ENCODE measurements at regions not wholly inside any gene's neighbourhood (a gene's known extent, or its start where the extent isn't known, plus 50 kb on each side); places are given as distances from the start of the nearest gene placed in this dataset.

- no peak for DNase-seq (ENCODE audit: low read depth)
- no peak overlapping the region for H3K4me3 ChIP-seq (replicated peaks; ENCODE audit: low read depth, low read length)
- TF ChIP-seq, protein P1, sequence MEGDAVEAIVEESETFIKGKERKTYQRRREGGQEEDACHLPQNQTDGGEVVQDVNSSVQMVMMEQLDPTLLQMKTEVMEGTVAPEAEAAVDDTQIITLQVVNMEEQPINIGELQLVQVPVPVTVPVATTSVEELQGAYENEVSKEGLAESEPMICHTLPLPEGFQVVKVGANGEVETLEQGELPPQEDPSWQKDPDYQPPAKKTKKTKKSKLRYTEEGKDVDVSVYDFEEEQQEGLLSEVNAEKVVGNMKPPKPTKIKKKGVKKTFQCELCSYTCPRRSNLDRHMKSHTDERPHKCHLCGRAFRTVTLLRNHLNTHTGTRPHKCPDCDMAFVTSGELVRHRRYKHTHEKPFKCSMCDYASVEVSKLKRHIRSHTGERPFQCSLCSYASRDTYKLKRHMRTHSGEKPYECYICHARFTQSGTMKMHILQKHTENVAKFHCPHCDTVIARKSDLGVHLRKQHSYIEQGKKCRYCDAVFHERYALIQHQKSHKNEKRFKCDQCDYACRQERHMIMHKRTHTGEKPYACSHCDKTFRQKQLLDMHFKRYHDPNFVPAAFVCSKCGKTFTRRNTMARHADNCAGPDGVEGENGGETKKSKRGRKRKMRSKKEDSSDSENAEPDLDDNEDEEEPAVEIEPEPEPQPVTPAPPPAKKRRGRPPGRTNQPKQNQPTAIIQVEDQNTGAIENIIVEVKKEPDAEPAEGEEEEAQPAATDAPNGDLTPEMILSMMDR (IDR thresholded peaks at IDR 0.05; ENCODE audit: low read length, missing control alignments), result no peak
Measured at GRCh38 chr15:73001840-73002239, 50.4 kb upstream of the NEO1 start.

GRCh38 chr15:73000293-73000692, 52.0 kb upstream of the NEO1 start:
- no peak for DNase-seq (ENCODE audit: low read depth)
- no peak overlapping the region for H3K4me3 ChIP-seq (replicated peaks; ENCODE audit: low read depth, low read length)
- TF ChIP-seq, protein P1 (IDR thresholded peaks at IDR 0.05; ENCODE audit: low read length, missing control alignments), result no peak

- DNase-seq (ENCODE audit: low read depth), result no peak
- H3K4me3 ChIP-seq (replicated peaks; ENCODE audit: low read depth, low read length), result no peak overlapping the region
- TF ChIP-seq, protein P1 (IDR thresholded peaks at IDR 0.05; ENCODE audit: low read length, missing control alignments), result no peak
Measured at GRCh38 chr15:72999586-72999985, 52.7 kb upstream of the NEO1 start.

DNA sequence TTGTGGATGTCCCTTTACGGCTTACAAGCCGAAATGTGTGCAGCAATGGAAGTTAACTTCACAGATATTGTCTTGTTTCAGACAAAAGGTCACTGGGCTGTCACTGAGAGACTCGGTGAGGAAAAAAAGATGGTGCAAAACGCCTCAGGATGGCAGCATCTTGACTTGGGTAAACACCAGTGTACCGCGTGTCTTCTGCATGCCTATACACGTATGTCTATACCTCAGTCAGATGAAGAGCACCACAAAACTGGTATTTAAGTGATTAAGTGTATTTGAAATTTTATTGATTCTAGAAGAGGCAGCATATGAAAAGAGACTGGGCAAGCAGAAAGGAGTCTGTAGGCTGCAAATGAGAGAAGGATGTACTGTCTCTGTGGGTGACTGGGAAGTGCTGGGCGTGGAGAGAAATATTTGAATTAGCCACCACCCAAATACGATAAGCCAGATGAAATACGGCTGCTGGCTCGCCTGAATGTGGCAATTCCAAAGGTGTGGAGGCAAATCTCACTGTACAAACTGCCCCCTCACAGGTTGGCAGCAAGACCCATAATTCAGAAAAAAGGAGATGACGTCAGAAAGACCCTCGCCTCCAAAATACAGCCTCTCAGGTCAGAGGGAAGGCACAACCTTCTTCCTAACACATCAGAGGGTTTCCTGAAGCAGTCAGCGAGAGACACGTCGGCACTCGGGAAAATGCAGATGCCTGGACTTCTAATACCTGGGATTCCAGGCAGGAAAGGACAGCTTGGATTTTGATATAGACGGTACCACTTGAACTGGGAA, 53.4 kb upstream of the NEO1 start:
- no peak for DNase-seq (ENCODE audit: low read depth)
- H3K4me3 ChIP-seq (replicated peaks; ENCODE audit: low read depth, low read length), result no peak overlapping the region
- TF ChIP-seq, protein P1 (IDR thresholded peaks at IDR 0.05; ENCODE audit: low read length, missing control alignments), result no peak

GRCh38 chr15:72998226-72998625, 54.0 kb upstream of the NEO1 start:
- no peak for DNase-seq (ENCODE audit: low read depth)
- TF ChIP-seq, protein P1 (IDR thresholded peaks at IDR 0.05; ENCODE audit: low read length, missing control alignments), result no peak
- H3K4me3 ChIP-seq (replicated peaks; ENCODE audit: low read depth, low read length), result no peak overlapping the region

GRCh38 chr15:72995849-72996248, 56.4 kb upstream of the NEO1 start:
- H3K4me3 ChIP-seq (replicated peaks; ENCODE audit: low read depth, low read length), result no peak overlapping the region
- DNase-seq (ENCODE audit: low read depth), result no peak
- TF ChIP-seq, protein P1 (IDR thresholded peaks at IDR 0.05; ENCODE audit: low read length, missing control alignments), result no peak
